Psoas muscle (tissue), 7 donors: ENCODE measurements at regions not wholly inside any gene's neighbourhood (a gene's known extent, or its start where the extent isn't known, plus 50 kb on each side); places are given as distances from the start of the nearest gene placed in this dataset.

Experiments
- ATAC-seq, 4 donors: fragments of 200-7000 bp; cut with Tn5 transposase; one replicate each; pipeline ENCODE4 v1.9.1; 2020; ENCODE audit warnings: moderate library complexity in 3 of 4, mild to moderate bottlenecking in 2 of 4
- DNase-seq, 2 donors: peaks; one replicate each; pipeline ENCODE4 v3.0.0-alpha.2; 2020
- H3K27ac ChIP-seq: fragments of 200-600 bp; one replicate; pipeline ENCODE4 v1.8.0; 2022
- H3K27me3 ChIP-seq, 3 donors: fragments of 200-600 bp in 1 of 3; one replicate each; pipeline versions ENCODE4 v1.6.1 to v1.8.0; 2013 to 2022; ENCODE audit warnings: low read length in 2 of 3, mild to moderate bottlenecking in 2 of 3, moderate library complexity in 1 of 3; ENCODE audit not compliant: insufficient read depth in 3 of 3
- H3K36me3 ChIP-seq, 2 donors: fragments of 200-600 bp in 1 of 2; one replicate each; pipeline versions ENCODE4 v1.6.1 to v1.8.0; 2013 to 2022; ENCODE audit warnings: low read depth in 1 of 2, mild to moderate bottlenecking in 1 of 2, moderate library complexity in 1 of 2; ENCODE audit not compliant: insufficient read depth in 1 of 2
- H3K4me1 ChIP-seq: fragments of 200-600 bp; one replicate; pipeline ENCODE4 v1.8.0; 2022
- H3K4me3 ChIP-seq: fragments of 200-600 bp; one replicate; pipeline ENCODE4 v1.8.0; 2022; ENCODE audit warnings: mild to moderate bottlenecking
- H3K9me3 ChIP-seq: fragments of 200-600 bp; one replicate; pipeline ENCODE4 v1.8.0; 2022
- WGBS, 3 donors: extraction: QIAGEN DNeasy Blood & Tissue Kit; methylation state at CpG; one replicate each; pipeline versions ENCODE4 v1.1.6 to v1.1.7; 2013; 5-methylcytosine and 5-hydroxymethylcytosine counted together
- intact Hi-C, 2 donors: fragments of 100-400 bp; cut with DNase I; formaldehyde crosslinking; loops; one replicate each; pipeline versions ENCODE4 v1.11.0 to v1.14.2; 2022
- TF ChIP-seq, protein P1 (sequence below): fragments of 200-600 bp; IDR thresholded peaks from one replicate; pipeline ENCODE4 v1.8.0; 2022; ENCODE audit warnings: antibody characterized with exemption
- donor health status: healthy with polysubstance abuse.
- donor health status: DM: no; HTN: no; CAD: no; lungs with moderate emphysema.
- donor health status: Bipolar disorder and iron deficiency.
- donor health status: healthy.
- donor health status: DM: yes; HTN: yes; CAD: no.
- donor health status: DM: no; HTN: no; CAD: no.
- donor health status: DM: yes; HTN: yes; CAD: no.

DNA sequence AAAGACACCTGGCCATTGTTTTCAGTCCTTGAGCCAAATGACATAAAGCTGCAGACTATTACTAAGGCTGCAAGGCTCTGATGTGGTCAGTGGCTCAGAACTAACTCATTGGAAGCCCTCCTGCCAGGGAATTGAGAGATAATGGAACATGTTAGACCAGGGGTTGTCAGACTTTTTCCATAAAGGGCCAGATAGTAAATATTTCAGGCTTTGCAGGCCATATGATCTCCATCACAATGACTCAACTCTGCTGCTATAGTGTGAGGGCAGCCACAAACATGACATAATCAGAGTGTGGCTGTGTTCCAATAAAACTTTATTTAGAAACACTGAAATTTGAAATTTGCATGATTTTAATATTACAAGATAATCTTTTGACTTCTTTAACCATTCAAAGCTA lies 140.3 kb downstream of the TMEM30B start:
- no peak for DNase-seq
- H3K4me1 ChIP-seq = peaks cover 10% of the 10 kb centered on the region
- no peaks in the 10 kb centered on the region for H3K36me3 ChIP-seq
- no peaks in the 10 kb centered on the region for H3K27me3 ChIP-seq
- no peak overlapping the region for H3K27ac ChIP-seq
- no peak overlapping the region for H3K4me3 ChIP-seq
- peaks cover 9% of the 10 kb centered on the region for H3K9me3 ChIP-seq
- intact Hi-C loops = no loop called here
- TF ChIP-seq, protein P1, sequence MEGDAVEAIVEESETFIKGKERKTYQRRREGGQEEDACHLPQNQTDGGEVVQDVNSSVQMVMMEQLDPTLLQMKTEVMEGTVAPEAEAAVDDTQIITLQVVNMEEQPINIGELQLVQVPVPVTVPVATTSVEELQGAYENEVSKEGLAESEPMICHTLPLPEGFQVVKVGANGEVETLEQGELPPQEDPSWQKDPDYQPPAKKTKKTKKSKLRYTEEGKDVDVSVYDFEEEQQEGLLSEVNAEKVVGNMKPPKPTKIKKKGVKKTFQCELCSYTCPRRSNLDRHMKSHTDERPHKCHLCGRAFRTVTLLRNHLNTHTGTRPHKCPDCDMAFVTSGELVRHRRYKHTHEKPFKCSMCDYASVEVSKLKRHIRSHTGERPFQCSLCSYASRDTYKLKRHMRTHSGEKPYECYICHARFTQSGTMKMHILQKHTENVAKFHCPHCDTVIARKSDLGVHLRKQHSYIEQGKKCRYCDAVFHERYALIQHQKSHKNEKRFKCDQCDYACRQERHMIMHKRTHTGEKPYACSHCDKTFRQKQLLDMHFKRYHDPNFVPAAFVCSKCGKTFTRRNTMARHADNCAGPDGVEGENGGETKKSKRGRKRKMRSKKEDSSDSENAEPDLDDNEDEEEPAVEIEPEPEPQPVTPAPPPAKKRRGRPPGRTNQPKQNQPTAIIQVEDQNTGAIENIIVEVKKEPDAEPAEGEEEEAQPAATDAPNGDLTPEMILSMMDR = no peak
- ATAC-seq = no peak

DNA sequence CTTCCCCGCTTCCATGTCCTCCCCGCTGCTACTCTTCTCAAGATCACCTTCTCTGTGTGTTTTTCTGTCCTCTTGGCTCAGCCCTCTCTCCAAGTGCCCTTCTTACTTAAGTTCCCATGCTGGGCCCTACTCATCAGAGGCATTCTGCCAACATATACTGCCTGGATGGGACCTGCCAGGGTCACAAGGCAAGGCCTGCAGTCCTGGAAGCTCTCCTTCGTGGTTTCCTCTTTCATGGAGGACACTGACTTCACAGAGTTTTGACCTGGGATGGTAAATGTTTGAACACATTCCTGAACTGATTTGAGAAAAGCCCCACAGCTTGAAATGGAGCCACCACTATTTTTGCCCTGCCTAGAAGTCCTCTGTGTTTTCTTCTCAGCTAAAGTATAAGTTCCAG lies 140.9 kb downstream of the TMEM30B start:
- no peak for DNase-seq
- intact Hi-C loops = no loop called here
- Histone ChIP-seq H3K27me3 (no peaks in the 10 kb centered on the region), H3K4me3 (no peak overlapping the region), H3K36me3 (no peaks in the 10 kb centered on the region), H3K27ac (peak overlapping the region; percentile 37), H3K4me1 (peaks cover 5% of the 10 kb centered on the region), H3K9me3 (peaks cover 9% of the 10 kb centered on the region)
- peak in 1 of 4 donors; percentile 31 for ATAC-seq
- 71 to 73% (median 73%) methylated on average over 3 of the region's 3 CpGs for WGBS, 3 donors
- TF ChIP-seq, protein P1 = no peak

DNA sequence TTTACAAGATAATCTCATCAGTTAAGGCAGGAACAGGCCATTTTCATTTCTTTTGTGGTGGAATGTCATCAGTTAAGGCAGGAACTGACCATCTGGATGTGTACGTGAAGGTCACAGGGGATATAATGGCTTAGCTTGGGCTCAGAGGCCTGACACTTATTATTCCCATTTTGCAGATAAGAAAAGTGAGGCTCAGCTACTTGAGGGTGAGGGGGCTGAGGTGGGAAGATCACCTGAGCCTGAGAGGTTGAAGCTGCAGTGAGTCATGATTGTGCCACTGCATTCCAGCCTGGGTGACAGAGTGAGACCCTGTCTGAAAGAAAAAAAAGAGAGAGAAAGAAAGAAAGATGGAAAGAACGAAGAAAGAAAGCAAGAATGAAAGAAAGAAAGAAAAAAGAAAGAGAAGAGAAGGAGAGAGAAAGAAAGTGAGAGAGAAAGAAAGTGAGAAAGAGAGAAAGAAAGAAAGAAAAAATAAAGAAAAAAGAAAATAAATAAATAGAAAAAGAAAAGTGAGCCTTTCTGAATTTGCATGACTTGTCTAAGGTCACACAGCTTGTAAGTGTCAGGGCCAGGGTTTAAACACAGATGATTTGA lies 142.0 kb downstream of the TMEM30B start:
- Histone ChIP-seq H3K27me3 (no peaks in the 10 kb centered on the region), H3K4me1 (no peaks in the 10 kb centered on the region), H3K4me3 (no peak overlapping the region), H3K36me3 (no peaks in the 10 kb centered on the region), H3K27ac (no peak overlapping the region), H3K9me3 (peaks cover 7% of the 10 kb centered on the region)
- no peak for ATAC-seq
- DNase-seq = no peak
- intact Hi-C loops = no loop called here
- 75 to 93% (median 76%) methylated on average over 2 of the region's 2 CpGs for WGBS, 3 donors
- TF ChIP-seq, protein P1 = no peak

DNA sequence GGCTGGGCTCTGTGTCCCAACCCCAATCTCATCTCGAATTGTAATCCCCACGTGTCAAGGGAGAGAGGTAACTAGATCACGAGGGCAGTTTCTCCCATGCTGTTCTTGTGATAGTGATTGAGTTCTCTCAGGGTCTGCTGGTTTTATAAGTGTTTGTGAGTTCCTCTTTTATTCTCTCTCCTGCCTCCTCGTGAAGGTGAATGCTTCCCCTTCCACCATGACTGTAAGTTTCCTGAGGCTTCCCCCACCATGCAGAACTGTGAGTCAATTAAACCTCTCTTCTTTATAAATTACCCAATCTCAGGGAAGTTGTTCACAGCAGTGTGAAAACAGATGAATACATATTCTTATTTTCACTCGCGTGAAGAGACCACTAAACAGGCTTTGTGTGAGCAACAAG lies 148.2 kb downstream of the TMEM30B start:
- 59 to 82% (median 68%) methylated on average over 6 of the region's 6 CpGs for WGBS, 3 donors
- DNase-seq (no peak), ATAC-seq (no peak)
- intact Hi-C loops = loop anchor here in 1 of 2 donors (5.0 kb wide), 1 partner anchor 481 kb away; no protein-coding TSS in a partner anchor
- Histone ChIP-seq H3K36me3 (no peaks in the 10 kb centered on the region), H3K27me3 (no peaks in the 10 kb centered on the region), H3K4me3 (no peak overlapping the region), H3K9me3 (no peaks in the 10 kb centered on the region), H3K27ac (peak overlapping the region; percentile 97), H3K4me1 (peaks cover 32% of the 10 kb centered on the region)
- TF ChIP-seq, protein P1 = no peak

DNA sequence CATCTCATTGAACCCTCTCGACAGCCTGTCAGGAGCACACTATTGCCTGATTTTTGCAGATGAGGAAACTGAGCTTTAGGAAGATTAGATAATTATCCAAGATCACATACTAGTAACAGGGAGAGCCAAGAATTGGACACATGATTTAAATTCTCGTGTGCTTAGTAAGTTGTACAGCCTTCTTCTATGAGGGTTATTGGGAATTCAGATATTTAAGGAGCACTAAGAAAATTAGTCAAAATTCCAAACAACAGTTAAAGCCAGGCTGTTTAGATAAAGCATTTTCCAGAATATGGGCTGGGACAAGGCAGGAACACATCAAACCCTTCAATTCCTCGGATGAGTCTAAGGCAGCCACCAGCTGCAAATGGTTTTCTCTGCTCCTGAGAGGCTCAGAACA lies 148.8 kb downstream of the TMEM30B start:
- DNase-seq (no peak), ATAC-seq (no peak)
- no peaks in the 10 kb centered on the region for H3K9me3 ChIP-seq
- WGBS, 3 donors = 54 to 71% (median 63%) methylated on average over 3 of the region's 3 CpGs
- peaks cover 36% of the 10 kb centered on the region for H3K4me1 ChIP-seq
- TF ChIP-seq, protein P1 = no peak
- intact Hi-C loops = loop anchor here in 1 of 2 donors (5.0 kb wide), 1 partner anchor 480 kb away; no protein-coding TSS in a partner anchor
- no peaks in the 10 kb centered on the region for H3K36me3 ChIP-seq
- no peak overlapping the region for H3K4me3 ChIP-seq
- peak overlapping the region; percentile 97 for H3K27ac ChIP-seq
- H3K27me3 ChIP-seq = no peaks in the 10 kb centered on the region
